ENCODE measurements at regions not wholly inside any gene's neighbourhood (a gene's known extent, or its start where the extent isn't known, plus 50 kb on each side); places are given as distances from the start of the nearest gene placed in this dataset.

- WGBS (ENCODE audit: insufficient coverage): 82% methylated on average over 3 of the region's 6 CpGs
- H3K9me3 ChIP-seq: no peaks in the 10 kb centered on the region
- H3K27me3 Mint-ChIP-seq: peaks cover 4 to 6% of the 10 kb centered on the region in 2 donors
- ChIA-PET CTCF (no interaction called here), POLR2A (no interaction called here)
- no peaks in the 10 kb centered on the region for H3K36me3 ChIP-seq (ENCODE audit: control insufficient read depth in 2 of 2, extremely low read depth in 1 of 2, insufficient read depth in 1 of 2, low read length in 1 of 2)
- no peaks in the 10 kb centered on the region for H3K36me3 Mint-ChIP-seq
- H3K4me3 Mint-ChIP-seq: no peak overlapping the region
- peaks cover 0 to 19% of the 10 kb centered on the region in 2 experiments for H3K27me3 ChIP-seq (replicated peaks in 1 of 2; ENCODE audit: control insufficient read depth in 2 of 2, extremely low read depth in 1 of 2, insufficient read depth in 2 of 2, low read length in 1 of 2)
- no peaks in the 10 kb centered on the region for H3K9me3 Mint-ChIP-seq
- ATAC-seq (replicated peaks in 1 of 4) (no peak), DNase-seq (no peak)
- H3K4me1 Mint-ChIP-seq: peaks cover 0 to 2% (median 0%) of the 10 kb centered on the region in 3 donors
- H3K27ac Mint-ChIP-seq: no peak overlapping the region
- H3K4me1 ChIP-seq (ENCODE audit: control insufficient read depth in 1 of 2, extremely low read depth in 1 of 2, insufficient read depth in 2 of 2, low read length in 2 of 2): no peaks in the 10 kb centered on the region
- H3K4me3 ChIP-seq (ENCODE audit: control insufficient read depth in 1 of 2, extremely low read depth in 1 of 2, low read length in 1 of 2): no peak overlapping the region
- H3K27ac ChIP-seq (ENCODE audit: low read length): no peak overlapping the region
Measured at GRCh38 chr6:40817369-40817768, 221.7 kb downstream of the UNC5CL start.

- Histone ChIP-seq H3K27ac (ENCODE audit: low read length) (no peak overlapping the region), H3K4me3 (ENCODE audit: control insufficient read depth in 1 of 2, extremely low read depth in 1 of 2, low read length in 1 of 2) (no peak overlapping the region), H3K9me3 (no peaks in the 10 kb centered on the region), H3K27me3 (replicated peaks in 1 of 2; ENCODE audit: control insufficient read depth in 2 of 2, extremely low read depth in 1 of 2, insufficient read depth in 2 of 2, low read length in 1 of 2) (peaks cover 0 to 19% of the 10 kb centered on the region in 2 experiments), H3K4me1 (ENCODE audit: control insufficient read depth in 1 of 2, extremely low read depth in 1 of 2, insufficient read depth in 2 of 2, low read length in 2 of 2) (no peaks in the 10 kb centered on the region), H3K36me3 (ENCODE audit: control insufficient read depth in 2 of 2, extremely low read depth in 1 of 2, insufficient read depth in 1 of 2, low read length in 1 of 2) (no peaks in the 10 kb centered on the region)
- peaks cover 4 to 6% of the 10 kb centered on the region in 2 donors for H3K27me3 Mint-ChIP-seq
- no peak for ATAC-seq (replicated peaks in 1 of 4)
- no peak overlapping the region for H3K4me3 Mint-ChIP-seq
- H3K4me1 Mint-ChIP-seq: peaks cover 0 to 2% (median 0%) of the 10 kb centered on the region in 3 donors
- WGBS (ENCODE audit: insufficient coverage): 93% methylated on average over 2 of the region's 2 CpGs
- H3K9me3 Mint-ChIP-seq: no peaks in the 10 kb centered on the region
- H3K36me3 Mint-ChIP-seq: no peaks in the 10 kb centered on the region
- no peak for DNase-seq
- no peak overlapping the region for H3K27ac Mint-ChIP-seq
- CTCF ChIA-PET: no interaction called here
- POLR2A ChIA-PET: no interaction called here
Measured at GRCh38 chr6:40816601-40817000, 222.4 kb downstream of the UNC5CL start.

- Histone ChIP-seq H3K4me3 (ENCODE audit: control insufficient read depth in 1 of 2, extremely low read depth in 1 of 2, low read length in 1 of 2) (no peak overlapping the region), H3K4me1 (ENCODE audit: control insufficient read depth in 1 of 2, extremely low read depth in 1 of 2, insufficient read depth in 2 of 2, low read length in 2 of 2) (no peaks in the 10 kb centered on the region), H3K9me3 (no peaks in the 10 kb centered on the region), H3K27ac (ENCODE audit: low read length) (no peak overlapping the region), H3K36me3 (ENCODE audit: control insufficient read depth in 2 of 2, extremely low read depth in 1 of 2, insufficient read depth in 1 of 2, low read length in 1 of 2) (no peaks in the 10 kb centered on the region), H3K27me3 (replicated peaks in 1 of 2; ENCODE audit: control insufficient read depth in 2 of 2, extremely low read depth in 1 of 2, insufficient read depth in 2 of 2, low read length in 1 of 2) (peaks cover 0 to 19% of the 10 kb centered on the region in 2 experiments)
- no peaks in the 10 kb centered on the region for H3K36me3 Mint-ChIP-seq
- peaks cover 0 to 2% (median 0%) of the 10 kb centered on the region in 3 donors for H3K4me1 Mint-ChIP-seq
- H3K27ac Mint-ChIP-seq: no peak overlapping the region
- H3K9me3 Mint-ChIP-seq: no peaks in the 10 kb centered on the region
- CTCF ChIA-PET: no interaction called here
- H3K4me3 Mint-ChIP-seq: no peak overlapping the region
- H3K27me3 Mint-ChIP-seq: peaks cover 1 to 6% of the 10 kb centered on the region in 2 donors
- DNase-seq (no peak), ATAC-seq (replicated peaks in 1 of 4) (no peak)
- POLR2A ChIA-PET: no interaction called here
- 90% methylated on average over 2 of the region's 12 CpGs for WGBS (ENCODE audit: insufficient coverage)
Measured at GRCh38 chr6:40815731-40816130, 223.3 kb downstream of the UNC5CL start.

DNA sequence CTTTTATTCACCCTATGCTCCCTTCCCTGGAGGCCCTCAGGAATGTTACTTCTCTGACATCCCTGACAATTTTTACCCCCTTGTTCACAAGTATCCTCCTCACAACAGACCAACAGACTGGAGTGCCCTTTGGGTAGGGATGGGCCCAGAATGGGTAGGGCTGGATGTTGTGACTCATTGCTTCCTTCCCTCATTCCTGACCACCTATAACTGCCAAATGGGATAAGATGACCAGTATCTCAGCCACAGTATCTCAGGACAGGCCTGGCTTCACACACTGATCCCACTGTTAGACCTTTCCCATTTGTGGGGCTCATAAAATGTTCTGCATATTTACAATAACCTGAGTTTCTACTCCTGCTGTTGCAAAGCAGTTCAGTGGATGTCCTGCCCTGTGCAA is 223.0 kb upstream of the LRFN2 start:
- POLR2A ChIA-PET: no interaction called here
- Mint-ChIP-seq H3K4me1 (peaks cover 0 to 2% (median 0%) of the 10 kb centered on the region in 3 donors), H3K9me3 (no peaks in the 10 kb centered on the region), H3K27me3 (no peaks in the 10 kb centered on the region), H3K4me3 (no peak overlapping the region), H3K36me3 (no peaks in the 10 kb centered on the region), H3K27ac (no peak overlapping the region)
- no peaks in the 10 kb centered on the region for H3K4me1 ChIP-seq (ENCODE audit: control insufficient read depth in 1 of 2, extremely low read depth in 1 of 2, insufficient read depth in 2 of 2, low read length in 2 of 2)
- H3K27me3 ChIP-seq (replicated peaks in 1 of 2; ENCODE audit: control insufficient read depth in 2 of 2, extremely low read depth in 1 of 2, insufficient read depth in 2 of 2, low read length in 1 of 2): peaks cover 0 to 3% of the 10 kb centered on the region in 2 experiments
- H3K36me3 ChIP-seq (ENCODE audit: control insufficient read depth in 2 of 2, extremely low read depth in 1 of 2, insufficient read depth in 1 of 2, low read length in 1 of 2): no peaks in the 10 kb centered on the region
- CTCF ChIA-PET: no interaction called here
- H3K9me3 ChIP-seq: no peaks in the 10 kb centered on the region
- H3K27ac ChIP-seq (ENCODE audit: low read length): no peak overlapping the region
- ATAC-seq (replicated peaks in 1 of 4) (no peak), DNase-seq (no peak)
- no peak overlapping the region for H3K4me3 ChIP-seq (ENCODE audit: control insufficient read depth in 1 of 2, extremely low read depth in 1 of 2, low read length in 1 of 2)

DNA sequence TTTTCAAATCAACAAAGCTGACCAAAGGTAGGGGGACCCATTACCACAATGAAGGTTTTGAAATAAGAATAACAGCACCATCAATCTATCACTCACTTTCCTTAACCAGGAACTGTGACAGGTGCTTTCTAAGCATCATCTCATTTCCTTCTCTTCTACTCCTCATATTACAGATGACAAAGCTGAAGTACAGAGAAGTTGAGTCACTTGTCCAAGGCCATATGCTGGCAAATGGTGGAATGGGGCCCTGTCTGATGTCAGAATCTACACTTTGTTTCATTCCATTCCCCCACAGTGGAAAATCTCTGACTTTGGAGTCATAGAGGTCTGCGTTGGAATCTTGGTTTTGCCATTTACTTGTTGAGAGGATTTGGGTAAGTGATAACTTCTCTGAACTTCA is 222.5 kb upstream of the LRFN2 start:
- CTCF ChIA-PET: no interaction called here

DNA sequence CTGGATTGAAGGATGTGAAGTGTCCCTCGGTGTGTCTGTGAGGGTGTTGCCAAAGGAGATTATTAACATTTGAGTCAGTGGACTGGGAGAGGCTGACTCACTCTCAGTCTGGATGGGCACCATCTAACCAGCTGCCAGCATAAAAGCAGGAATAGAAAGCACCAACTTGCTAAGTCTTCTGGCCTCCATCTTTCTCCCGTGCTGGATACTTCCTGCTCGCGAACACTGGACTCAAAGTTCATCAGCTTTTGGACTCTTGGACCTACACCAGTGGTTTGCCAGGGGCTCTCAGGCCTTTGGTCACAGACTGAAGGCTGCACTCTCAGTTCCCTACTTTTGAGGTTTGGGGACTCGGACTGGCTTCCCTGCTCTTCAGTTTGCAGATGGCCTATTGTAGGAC is 220.3 kb upstream of the LRFN2 start:
- no peak overlapping the region for H3K4me3 Mint-ChIP-seq
- H3K9me3 Mint-ChIP-seq: no peaks in the 10 kb centered on the region
- no peaks in the 10 kb centered on the region for H3K9me3 ChIP-seq
- no peak overlapping the region for H3K27ac Mint-ChIP-seq
- no peaks in the 10 kb centered on the region for H3K36me3 Mint-ChIP-seq
- WGBS (ENCODE audit: insufficient coverage): 91% methylated on average over 5 of the region's 5 CpGs
- peaks cover 0 to under 1% of the 10 kb centered on the region in 2 experiments for H3K27me3 ChIP-seq (replicated peaks in 1 of 2; ENCODE audit: control insufficient read depth in 2 of 2, extremely low read depth in 1 of 2, insufficient read depth in 2 of 2, low read length in 1 of 2)
- no peaks in the 10 kb centered on the region for H3K27me3 Mint-ChIP-seq
- H3K4me1 Mint-ChIP-seq: no peaks in the 10 kb centered on the region
- ChIA-PET POLR2A (no interaction called here), CTCF (no interaction called here)
- DNase-seq (no peak), ATAC-seq (replicated peaks in 1 of 4) (no peak)
- H3K36me3 ChIP-seq (ENCODE audit: control insufficient read depth in 2 of 2, extremely low read depth in 1 of 2, insufficient read depth in 1 of 2, low read length in 1 of 2): no peaks in the 10 kb centered on the region
- no peak overlapping the region for H3K27ac ChIP-seq (ENCODE audit: low read length)
- no peak overlapping the region for H3K4me3 ChIP-seq (ENCODE audit: control insufficient read depth in 1 of 2, extremely low read depth in 1 of 2, low read length in 1 of 2)
- H3K4me1 ChIP-seq (ENCODE audit: control insufficient read depth in 1 of 2, extremely low read depth in 1 of 2, insufficient read depth in 2 of 2, low read length in 2 of 2): no peaks in the 10 kb centered on the region

More for the DNA sequence above, 222.5 kb upstream of the LRFN2 start:
- H3K9me3 Mint-ChIP-seq: no peaks in the 10 kb centered on the region
- Histone ChIP-seq H3K27ac (ENCODE audit: low read length) (no peak overlapping the region), H3K36me3 (ENCODE audit: control insufficient read depth in 2 of 2, extremely low read depth in 1 of 2, insufficient read depth in 1 of 2, low read length in 1 of 2) (no peaks in the 10 kb centered on the region), H3K27me3 (replicated peaks in 1 of 2; ENCODE audit: control insufficient read depth in 2 of 2, extremely low read depth in 1 of 2, insufficient read depth in 2 of 2, low read length in 1 of 2) (no peaks in the 10 kb centered on the region), H3K4me3 (ENCODE audit: control insufficient read depth in 1 of 2, extremely low read depth in 1 of 2, low read length in 1 of 2) (no peak overlapping the region), H3K9me3 (no peaks in the 10 kb centered on the region), H3K4me1 (ENCODE audit: control insufficient read depth in 1 of 2, extremely low read depth in 1 of 2, insufficient read depth in 2 of 2, low read length in 2 of 2) (no peaks in the 10 kb centered on the region)
- H3K36me3 Mint-ChIP-seq: no peaks in the 10 kb centered on the region
- H3K4me1 Mint-ChIP-seq: peaks cover 0 to 2% (median 0%) of the 10 kb centered on the region in 3 donors
- no peak overlapping the region for H3K4me3 Mint-ChIP-seq
- DNase-seq (no peak), ATAC-seq (replicated peaks in 1 of 4) (no peak)
- H3K27ac Mint-ChIP-seq: no peak overlapping the region
- H3K27me3 Mint-ChIP-seq: no peaks in the 10 kb centered on the region
- WGBS (ENCODE audit: insufficient coverage): no CpG with 5 or more reads among the region's 1 CpG
- POLR2A ChIA-PET: no interaction called here

- Mint-ChIP-seq H3K4me1 (peaks cover 0 to 6% (median 0%) of the 10 kb centered on the region in 3 donors), H3K9me3 (no peaks in the 10 kb centered on the region), H3K4me3 (no peak overlapping the region), H3K27me3 (no peaks in the 10 kb centered on the region), H3K27ac (no peak overlapping the region), H3K36me3 (no peaks in the 10 kb centered on the region)
- no peaks in the 10 kb centered on the region for H3K9me3 ChIP-seq
- no peaks in the 10 kb centered on the region for H3K4me1 ChIP-seq (ENCODE audit: control insufficient read depth in 1 of 2, extremely low read depth in 1 of 2, insufficient read depth in 2 of 2, low read length in 2 of 2)
- ATAC-seq (replicated peaks in 1 of 4) (no peak), DNase-seq (no peak)
- CTCF ChIA-PET: no interaction called here
- POLR2A ChIA-PET: no interaction called here
- H3K27ac ChIP-seq (ENCODE audit: low read length): no peak overlapping the region
- peaks cover 0 to 4% of the 10 kb centered on the region in 2 experiments for H3K27me3 ChIP-seq (replicated peaks in 1 of 2; ENCODE audit: control insufficient read depth in 2 of 2, extremely low read depth in 1 of 2, insufficient read depth in 2 of 2, low read length in 1 of 2)
- H3K36me3 ChIP-seq (ENCODE audit: control insufficient read depth in 2 of 2, extremely low read depth in 1 of 2, insufficient read depth in 1 of 2, low read length in 1 of 2): no peaks in the 10 kb centered on the region
- WGBS (ENCODE audit: insufficient coverage): 95% methylated on average over 4 of the region's 7 CpGs
- H3K4me3 ChIP-seq (ENCODE audit: control insufficient read depth in 1 of 2, extremely low read depth in 1 of 2, low read length in 1 of 2): no peak overlapping the region
Measured at GRCh38 chr6:40806256-40806864, 219.2 kb upstream of the LRFN2 start.
